ENCODE measurements at regions not wholly inside any gene's neighbourhood (a gene's known extent, or its start where the extent isn't known, plus 50 kb on each side); places are given as distances from the start of the nearest gene placed in this dataset.

DNA sequence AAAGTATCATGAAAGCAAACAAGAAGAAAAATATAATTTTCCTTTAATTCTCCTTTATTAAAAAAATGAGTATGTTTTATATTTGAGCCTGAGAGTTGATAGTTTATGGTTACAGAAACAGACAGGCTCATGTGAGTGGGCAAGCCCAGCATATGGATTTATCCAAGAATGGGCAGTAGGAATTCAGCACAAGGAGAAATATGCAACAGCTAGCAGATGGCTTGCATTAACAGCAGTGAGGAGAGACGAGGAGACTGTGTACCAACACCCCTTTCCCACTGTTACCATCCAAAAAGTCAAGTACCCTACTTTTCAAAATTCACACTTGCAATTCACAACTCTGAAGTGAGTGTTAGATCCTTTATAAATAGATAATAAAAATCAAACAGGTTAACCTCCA is 1760.2 kb upstream of the TENM3 start:
- no peak for ATAC-seq

GRCh38 chr4:180485407-180485806 is 1757.8 kb upstream of the TENM3 start:
- H3K36me3 ChIP-seq: no peaks in the 10 kb centered on the region
- H3K27ac ChIP-seq: no peak overlapping the region
- no peak overlapping the region for H3K4me3 ChIP-seq
- no peaks in the 10 kb centered on the region for H3K9me3 ChIP-seq
- TF ChIP-seq, protein P1, sequence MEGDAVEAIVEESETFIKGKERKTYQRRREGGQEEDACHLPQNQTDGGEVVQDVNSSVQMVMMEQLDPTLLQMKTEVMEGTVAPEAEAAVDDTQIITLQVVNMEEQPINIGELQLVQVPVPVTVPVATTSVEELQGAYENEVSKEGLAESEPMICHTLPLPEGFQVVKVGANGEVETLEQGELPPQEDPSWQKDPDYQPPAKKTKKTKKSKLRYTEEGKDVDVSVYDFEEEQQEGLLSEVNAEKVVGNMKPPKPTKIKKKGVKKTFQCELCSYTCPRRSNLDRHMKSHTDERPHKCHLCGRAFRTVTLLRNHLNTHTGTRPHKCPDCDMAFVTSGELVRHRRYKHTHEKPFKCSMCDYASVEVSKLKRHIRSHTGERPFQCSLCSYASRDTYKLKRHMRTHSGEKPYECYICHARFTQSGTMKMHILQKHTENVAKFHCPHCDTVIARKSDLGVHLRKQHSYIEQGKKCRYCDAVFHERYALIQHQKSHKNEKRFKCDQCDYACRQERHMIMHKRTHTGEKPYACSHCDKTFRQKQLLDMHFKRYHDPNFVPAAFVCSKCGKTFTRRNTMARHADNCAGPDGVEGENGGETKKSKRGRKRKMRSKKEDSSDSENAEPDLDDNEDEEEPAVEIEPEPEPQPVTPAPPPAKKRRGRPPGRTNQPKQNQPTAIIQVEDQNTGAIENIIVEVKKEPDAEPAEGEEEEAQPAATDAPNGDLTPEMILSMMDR (IDR thresholded peaks at IDR 0.05): no peak
- DNase-seq (no peak), ATAC-seq (no peak)
- no peaks in the 10 kb centered on the region for H3K27me3 ChIP-seq
- intact Hi-C loops (cut with DNase I): no loop called here
- no peaks in the 10 kb centered on the region for H3K4me1 ChIP-seq

More for the DNA sequence above, 1760.2 kb upstream of the TENM3 start:
- TF ChIP-seq, protein P1 (IDR thresholded peaks at IDR 0.05): no peak
- intact Hi-C loops (cut with DNase I): no loop called here
- Histone ChIP-seq H3K4me1 (no peaks in the 10 kb centered on the region), H3K36me3 (no peaks in the 10 kb centered on the region), H3K4me3 (no peak overlapping the region), H3K27me3 (no peaks in the 10 kb centered on the region), H3K9me3 (no peaks in the 10 kb centered on the region), H3K27ac (no peak overlapping the region)
- DNase-seq: no peak

DNA sequence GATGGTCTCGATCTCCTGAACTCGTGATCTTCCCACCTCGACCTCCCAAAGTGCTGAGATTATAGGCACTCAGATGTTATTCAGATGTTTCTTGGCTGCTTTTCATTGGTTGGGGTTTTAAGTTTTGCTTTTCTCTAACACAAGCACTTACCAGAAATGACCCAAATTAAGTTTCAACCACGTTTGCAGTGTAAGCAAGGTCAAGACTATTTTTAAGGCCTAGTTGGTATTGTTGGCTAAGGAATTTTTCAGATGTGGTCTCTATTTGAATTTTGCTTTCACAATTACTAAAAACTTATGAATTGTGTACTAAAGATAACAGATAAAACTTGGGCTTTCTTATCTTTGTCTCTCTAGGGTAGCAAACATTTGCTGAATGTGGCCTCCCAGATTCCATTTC is 1756.9 kb upstream of the TENM3 start:
- DNase-seq: no peak
- intact Hi-C loops (cut with DNase I): no loop called here
- no peaks in the 10 kb centered on the region for H3K9me3 ChIP-seq
- no peak overlapping the region for H3K4me3 ChIP-seq
- H3K27ac ChIP-seq: no peak overlapping the region
- H3K4me1 ChIP-seq: no peaks in the 10 kb centered on the region
- TF ChIP-seq, protein P1 (IDR thresholded peaks at IDR 0.05): no peak
- H3K27me3 ChIP-seq: no peaks in the 10 kb centered on the region
- H3K36me3 ChIP-seq: no peaks in the 10 kb centered on the region
- no peak for ATAC-seq

GRCh38 chr4:180489787-180490186 is 1753.4 kb upstream of the TENM3 start:
- TF ChIP-seq, protein P1 (IDR thresholded peaks at IDR 0.05): no peak
- H3K9me3 ChIP-seq: no peaks in the 10 kb centered on the region
- H3K27ac ChIP-seq: no peak overlapping the region
- intact Hi-C loops (cut with DNase I): no loop called here
- H3K4me3 ChIP-seq: no peak overlapping the region
- H3K36me3 ChIP-seq: no peaks in the 10 kb centered on the region
- no peak for DNase-seq
- ATAC-seq: no peak
- H3K27me3 ChIP-seq: no peaks in the 10 kb centered on the region
- H3K4me1 ChIP-seq: no peaks in the 10 kb centered on the region

GRCh38 chr4:180491210-180491609 is 1752.0 kb upstream of the TENM3 start:
- DNase-seq (no peak), ATAC-seq (no peak)
- intact Hi-C loops (cut with DNase I): no loop called here
- Histone ChIP-seq H3K9me3 (no peaks in the 10 kb centered on the region), H3K27ac (no peak overlapping the region), H3K4me3 (no peak overlapping the region), H3K27me3 (no peaks in the 10 kb centered on the region), H3K4me1 (no peaks in the 10 kb centered on the region), H3K36me3 (no peaks in the 10 kb centered on the region)
- TF ChIP-seq, protein P1 (IDR thresholded peaks at IDR 0.05): no peak

GRCh38 chr4:180493299-180493698 is 1749.9 kb upstream of the TENM3 start:
- Histone ChIP-seq H3K9me3 (no peaks in the 10 kb centered on the region), H3K27me3 (no peaks in the 10 kb centered on the region), H3K4me1 (no peaks in the 10 kb centered on the region), H3K4me3 (no peak overlapping the region), H3K36me3 (no peaks in the 10 kb centered on the region), H3K27ac (no peak overlapping the region)
- intact Hi-C loops (cut with DNase I): no loop called here
- DNase-seq: no peak
- TF ChIP-seq, protein P1 (IDR thresholded peaks at IDR 0.05): no peak
- ATAC-seq: no peak
